Coronary artery (tissue), 2 donors: ENCODE measurements at regions not wholly inside any gene's neighbourhood (a gene's known extent, or its start where the extent isn't known, plus 50 kb on each side); places are given as distances from the start of the nearest gene placed in this dataset.

Source experiments
- DNase-seq: peaks from one replicate; pipeline ENCODE4 v3.0.0-alpha.2; 2017; ENCODE audit warnings: low spot score
- H3K27ac ChIP-seq, 2 donors: fragments of 200-600 bp; sonication (generic); one replicate each; pipeline ENCODE4 v1.5.1; 2016 to 2019
- H3K4me3 ChIP-seq: fragments of 200-600 bp; sonication (generic); 2 replicates; pipeline ENCODE4 v1.5.1; 2016; ENCODE audit warnings: mild to moderate bottlenecking, moderate library complexity
- CTCF ChIP-seq: fragments of 200-600 bp; sonication (generic); IDR thresholded peaks from one replicate; pipeline ENCODE4 v1.5.1; 2019; ENCODE audit warnings: antibody characterized with exemption

GRCh38 chr16:79998143-79998542 is 397.6 kb upstream of the MAF start:
- Histone ChIP-seq H3K4me3 (no peak overlapping the region), H3K27ac (no peak overlapping the region)
- TF ChIP-seq CTCF, result no peak
- DNase-seq, result no peak

DNA sequence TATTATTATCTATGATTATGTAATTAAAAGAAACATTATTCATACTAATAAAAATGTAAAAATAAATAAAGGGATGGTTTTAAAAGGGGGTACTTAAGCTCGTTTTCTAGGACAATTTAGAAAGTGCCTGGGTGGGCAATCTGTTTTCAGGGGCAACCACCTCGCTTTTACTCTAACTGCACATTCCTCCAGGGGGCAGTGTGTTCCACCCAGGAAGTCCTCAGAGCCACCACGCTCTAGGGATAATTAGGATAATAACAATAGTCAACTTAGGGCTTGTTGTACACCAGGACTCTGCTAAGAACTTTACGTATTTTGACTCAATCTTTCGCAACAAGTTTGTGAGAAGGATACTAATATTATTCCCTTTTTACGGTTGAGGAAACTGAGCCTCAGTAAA is 396.7 kb upstream of the MAF start:
- no peak for TF ChIP-seq CTCF
- H3K27ac ChIP-seq, result no peak overlapping the region
- DNase-seq, result no peak
- H3K4me3 ChIP-seq, result no peak overlapping the region

DNA sequence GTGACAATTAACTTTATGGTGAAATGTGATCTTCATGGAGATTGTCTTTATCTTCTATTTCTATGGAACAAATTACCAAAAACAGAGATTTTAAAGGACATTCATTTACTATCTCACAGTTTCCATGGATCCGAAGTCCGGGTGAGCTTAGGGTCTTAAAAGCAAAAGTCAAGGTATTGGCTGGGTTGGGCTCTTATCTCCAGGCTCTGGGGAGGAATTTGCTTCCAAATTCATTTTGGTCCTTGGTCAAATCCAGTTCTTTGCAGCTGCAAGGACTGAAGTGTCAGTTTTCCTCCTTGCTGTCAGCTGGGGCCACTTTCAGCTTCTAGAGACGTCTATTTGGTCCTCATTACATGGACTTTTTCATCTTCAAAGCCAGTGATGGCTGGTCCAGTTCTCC is 395.8 kb upstream of the MAF start:
- no peak for TF ChIP-seq CTCF
- H3K27ac ChIP-seq, result no peak overlapping the region
- no peak overlapping the region for H3K4me3 ChIP-seq
- no peak for DNase-seq

DNA sequence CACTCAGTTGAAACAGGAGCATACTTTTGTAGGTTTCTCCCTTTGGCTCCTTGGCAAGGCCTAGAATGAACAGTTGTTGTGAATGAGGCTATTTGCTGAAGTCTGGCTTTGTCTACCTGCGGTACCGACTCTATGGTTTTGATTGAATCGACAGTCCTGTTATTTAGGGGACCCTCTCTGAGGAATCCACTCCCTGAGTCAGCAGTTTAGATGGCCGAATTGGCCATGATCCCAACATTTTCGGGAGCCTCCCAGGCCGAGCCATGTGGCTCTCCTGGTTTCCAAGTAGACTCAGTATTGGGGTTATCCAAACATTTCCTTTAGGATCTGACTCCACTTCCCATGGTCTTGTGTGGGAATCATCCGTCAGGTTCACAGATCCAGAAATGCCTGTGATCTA is 394.8 kb upstream of the MAF start:
- Histone ChIP-seq H3K4me3 (no peak overlapping the region), H3K27ac (no peak overlapping the region)
- TF ChIP-seq CTCF, result no peak
- DNase-seq, result no peak

GRCh38 chr16:79994418-79994817 is 393.9 kb upstream of the MAF start:
- no peak overlapping the region for H3K27ac ChIP-seq

GRCh38 chr16:79993629-79994209 is 393.2 kb upstream of the MAF start:
- DNase-seq, result no peak
- no peak for TF ChIP-seq CTCF
- no peak overlapping the region for H3K4me3 ChIP-seq
- no peak overlapping the region for H3K27ac ChIP-seq

More at GRCh38 chr16:79994418-79994817, 393.9 kb upstream of the MAF start:
- no peak for TF ChIP-seq CTCF
- H3K4me3 ChIP-seq, result no peak overlapping the region
- no peak for DNase-seq

DNA sequence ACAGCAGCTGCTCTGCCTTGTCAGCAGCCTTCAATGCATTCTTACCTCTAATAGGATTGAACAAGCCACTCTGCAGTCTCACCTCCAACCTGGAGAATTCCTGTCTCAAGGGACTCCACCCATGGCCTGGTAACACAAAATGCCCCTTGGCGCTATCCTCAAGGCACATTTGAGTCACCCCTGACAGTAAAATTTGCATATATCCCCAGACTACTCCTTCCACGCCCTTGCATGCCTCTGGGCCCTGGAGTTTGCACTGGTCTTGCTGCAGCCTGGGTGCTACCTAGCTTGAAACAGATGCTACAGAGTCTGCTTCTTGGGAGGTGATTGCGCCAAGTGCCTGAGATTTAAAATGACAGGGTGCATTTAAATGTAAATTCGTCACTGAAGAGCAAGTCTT is 391.4 kb upstream of the MAF start:
- TF ChIP-seq CTCF, result no peak
- DNase-seq, result no peak

More for the DNA sequence above, 391.4 kb upstream of the MAF start:
- H3K27ac ChIP-seq, result no peak overlapping the region
- no peak overlapping the region for H3K4me3 ChIP-seq
